OCI-LY7 (cell line): ENCODE measurements at regions not wholly inside any gene's neighbourhood (a gene's known extent, or its start where the extent isn't known, plus 50 kb on each side); places are given as distances from the start of the nearest gene placed in this dataset.

Experiments
- BruUV-seq: library from RNA; stranded (reverse); fragments of 400-500 nt; replicated peaks from 2 replicates; lab custom pipeline; 2021; lab: Mats Ljungman, UMichigan
- CTCF ChIA-PET: fragments of 300-600 bp; sonication (Branson Sonifier 250); formaldehyde crosslinking; loops from one replicate; lab custom pipeline; 2022; ENCODE audit warnings: antibody characterized with exemption; ENCODE audit not compliant: unreplicated experiment; lab: Charles Lee
- POLR2A ChIA-PET: fragments of 300-600 bp; sonication (Branson Sonifier 250); formaldehyde crosslinking; loops from one replicate; lab custom pipeline; 2022; ENCODE audit warnings: antibody characterized with exemption; lab: Charles Lee
- DNase-seq: peaks from one replicate; pipeline ENCODE4 v3.0.0-alpha.2; 2015; ENCODE audit warnings: low spot score
- H2AFZ ChIP-seq: fragments of 200-600 bp; sonication (generic), shearing (Covaris generic); 2 replicates; pipeline ENCODE4 v1.6.1; 2014; ENCODE audit warnings: mild to moderate bottlenecking, antibody characterized with exemption, low read length, moderate library complexity
- H3K27ac ChIP-seq: fragments of 200-600 bp; sonication (generic); 2 replicates; pipeline ENCODE4 v1.5.1; 2014; ENCODE audit warnings: mixed run types, low read depth, mild to moderate bottlenecking, moderate library complexity, low read length, inconsistent platforms; ENCODE audit not compliant: poor library complexity, severe bottlenecking
- H3K36me3 ChIP-seq: fragments of 200-600 bp; sonication (generic); 2 replicates; pipeline ENCODE4 v1.6.1; 2014; ENCODE audit warnings: mild to moderate bottlenecking, antibody characterized with exemption, low read length, moderate library complexity, mixed read lengths; ENCODE audit not compliant: insufficient read depth
- H3K4me1 ChIP-seq: fragments of 200-600 bp; sonication (generic); 2 replicates; pipeline ENCODE4 v1.5.1; 2014; ENCODE audit warnings: mild to moderate bottlenecking, low read length; ENCODE audit not compliant: insufficient read depth, poor library complexity, severe bottlenecking
- H3K4me2 ChIP-seq: fragments of 200-600 bp; sonication (generic); 2 replicates; pipeline ENCODE4 v1.6.1; 2014; ENCODE audit warnings: mild to moderate bottlenecking, low read length
- H3K4me3 ChIP-seq: fragments of 200-600 bp; sonication (generic); 2 replicates; pipeline ENCODE4 v1.5.1; 2014; ENCODE audit warnings: mild to moderate bottlenecking, low read depth, low read length; ENCODE audit not compliant: poor library complexity, severe bottlenecking
- H3K79me2 ChIP-seq: fragments of 200-600 bp; sonication (generic); 2 replicates; pipeline ENCODE4 v1.6.1; 2016; ENCODE audit warnings: low read depth, mild to moderate bottlenecking, low read length, moderate library complexity, mixed read lengths; ENCODE audit not compliant: insufficient read depth
- H3K9me2 ChIP-seq: fragments of 200-600 bp; sonication (generic); 2 replicates; pipeline ENCODE4 v1.6.1; 2016; ENCODE audit warnings: mild to moderate bottlenecking, low read length, mixed read lengths; ENCODE audit not compliant: insufficient read depth
- H3K9me3 ChIP-seq: fragments of 200-600 bp; sonication (generic); 2 replicates; pipeline ENCODE4 v1.6.1; 2014; ENCODE audit warnings: mild to moderate bottlenecking, mixed run types, low read length, mixed read lengths
- H4K20me1 ChIP-seq: fragments of 200-600 bp; sonication (generic); 2 replicates; pipeline ENCODE4 v1.6.1; 2014; ENCODE audit warnings: mild to moderate bottlenecking, antibody characterized with exemption, low read length, moderate library complexity, mixed read lengths; ENCODE audit not compliant: insufficient read depth
- EZH2phosphoT487 ChIP-seq: fragments of 200-600 bp; sonication (generic); IDR thresholded peaks from 2 replicates; pipeline ENCODE4 v1.6.1; 2018; ENCODE audit warnings: low read depth, borderline replicate concordance, mild to moderate bottlenecking, mixed run types, antibody characterized with exemption, low read length, moderate library complexity, mixed read lengths
- intact Hi-C: fragments of 100-400 bp; cut with micrococcal nuclease; formaldehyde crosslinking; loops from one replicate; pipeline ENCODE4 v1.10.0; 2022; ENCODE audit not compliant: unreplicated experiment
- TF ChIP-seq, protein P1 (sequence below): fragments of 200-600 bp; sonication (generic); conservative IDR thresholded peaks from 2 replicates; pipeline ENCODE4 v1.5.1; 2014; ENCODE audit warnings: mild to moderate bottlenecking, antibody characterized with exemption, low read length, moderate library complexity, mixed read lengths

DNA sequence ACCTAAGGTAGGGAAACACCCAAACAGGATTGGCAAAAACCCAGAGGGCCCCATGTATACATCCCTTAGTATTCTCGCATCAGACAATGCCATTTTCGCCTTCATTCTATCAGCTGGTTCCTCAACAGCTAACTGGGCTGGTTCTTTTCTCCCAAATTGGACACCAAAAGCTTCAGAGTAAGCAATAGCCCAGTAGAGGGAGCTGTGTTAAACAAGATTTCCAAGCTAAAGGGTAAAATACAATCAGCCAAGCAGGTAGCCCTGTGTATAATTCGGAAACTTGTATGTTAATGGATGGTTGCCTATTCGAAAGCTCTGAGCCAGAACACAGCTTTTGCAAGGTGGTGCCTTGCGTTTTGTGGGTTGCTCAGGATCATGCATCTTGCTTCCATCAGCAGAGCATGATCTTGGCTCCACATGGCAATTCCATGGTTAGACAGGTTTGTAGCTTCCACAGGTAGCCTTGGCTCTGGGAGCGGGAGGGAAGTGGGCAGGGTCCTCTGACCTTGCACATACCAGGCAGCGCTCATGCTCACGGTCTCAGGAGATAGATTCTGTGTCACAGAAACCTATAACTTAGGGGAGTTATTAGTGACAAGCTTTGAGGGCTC lies 115.2 kb upstream of the LNX1 start:
- no peak overlapping the region for H3K4me3 ChIP-seq
- no peak overlapping the region for H3K27ac ChIP-seq
- peaks cover 49% of the 10 kb centered on the region for H3K4me1 ChIP-seq
- peak; percentile 86 for DNase-seq
- no peaks in the 10 kb centered on the region for H3K9me2 ChIP-seq
- H3K79me2 ChIP-seq, result no peaks in the 10 kb centered on the region
- no peak for TF ChIP-seq EZH2phosphoT487
- TF ChIP-seq, protein P1, sequence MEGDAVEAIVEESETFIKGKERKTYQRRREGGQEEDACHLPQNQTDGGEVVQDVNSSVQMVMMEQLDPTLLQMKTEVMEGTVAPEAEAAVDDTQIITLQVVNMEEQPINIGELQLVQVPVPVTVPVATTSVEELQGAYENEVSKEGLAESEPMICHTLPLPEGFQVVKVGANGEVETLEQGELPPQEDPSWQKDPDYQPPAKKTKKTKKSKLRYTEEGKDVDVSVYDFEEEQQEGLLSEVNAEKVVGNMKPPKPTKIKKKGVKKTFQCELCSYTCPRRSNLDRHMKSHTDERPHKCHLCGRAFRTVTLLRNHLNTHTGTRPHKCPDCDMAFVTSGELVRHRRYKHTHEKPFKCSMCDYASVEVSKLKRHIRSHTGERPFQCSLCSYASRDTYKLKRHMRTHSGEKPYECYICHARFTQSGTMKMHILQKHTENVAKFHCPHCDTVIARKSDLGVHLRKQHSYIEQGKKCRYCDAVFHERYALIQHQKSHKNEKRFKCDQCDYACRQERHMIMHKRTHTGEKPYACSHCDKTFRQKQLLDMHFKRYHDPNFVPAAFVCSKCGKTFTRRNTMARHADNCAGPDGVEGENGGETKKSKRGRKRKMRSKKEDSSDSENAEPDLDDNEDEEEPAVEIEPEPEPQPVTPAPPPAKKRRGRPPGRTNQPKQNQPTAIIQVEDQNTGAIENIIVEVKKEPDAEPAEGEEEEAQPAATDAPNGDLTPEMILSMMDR, result peak; percentile 88
- H3K36me3 ChIP-seq, result no peaks in the 10 kb centered on the region
- ChIA-PET CTCF (interaction anchor here (0.5 to 1.4 kb wide), 10 partner anchors 9 to 214 kb away, joined by 3 to 9 read pairs (median 4); no protein-coding TSS in a partner anchor), POLR2A (interaction anchor here (0.7 to 2.5 kb wide), 6 partner anchors 9 to 98 kb away, joined by 3 to 14 read pairs (median 4); no protein-coding TSS in a partner anchor)
- no peaks in the 10 kb centered on the region for H4K20me1 ChIP-seq
- no TSS peak for BruUV-seq
- intact Hi-C loops, result loop anchor here (1.0 to 10.0 kb wide), 6 partner anchors 42 to 526 kb away; partner anchors contain the start of gene SCFD2
- no peak overlapping the region for H3K4me2 ChIP-seq
- H2AFZ ChIP-seq, result peak overlapping the region; percentile 5; the same call in 1 of the 2 replicates
- H3K9me3 ChIP-seq, result peaks cover 5% of the 10 kb centered on the region; the same call in 1 of the 2 replicates

DNA sequence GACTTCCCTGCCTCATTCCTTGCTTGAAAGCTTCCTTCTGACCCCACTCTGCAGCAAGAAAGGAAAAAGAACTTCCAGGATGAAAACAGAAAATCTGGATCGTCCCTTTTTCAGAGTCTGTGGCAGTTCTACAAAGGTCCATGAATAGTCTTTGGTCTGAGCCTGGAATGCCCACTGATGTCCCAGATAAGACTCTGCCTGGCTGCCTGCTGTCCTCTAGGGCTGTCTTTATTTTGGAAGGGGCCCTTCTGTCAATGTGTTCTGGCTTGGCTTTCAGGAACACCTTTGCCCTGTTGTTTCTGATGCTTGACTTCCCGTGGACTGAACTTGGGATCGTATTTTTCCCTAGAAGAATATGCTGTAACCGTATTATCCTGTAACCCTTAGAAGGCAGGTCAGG lies 114.7 kb upstream of the LNX1 start:
- intact Hi-C loops, result loop anchor here (1.0 to 10.0 kb wide), 6 partner anchors 42 to 526 kb away; partner anchors contain the start of gene SCFD2
- TF ChIP-seq EZH2phosphoT487, result no peak
- TF ChIP-seq, protein P1, result no peak
- ChIA-PET CTCF (interaction anchor here (0.8 to 1.4 kb wide), 5 partner anchors 10 to 104 kb away, joined by 3 to 9 read pairs (median 4); no protein-coding TSS in a partner anchor), POLR2A (interaction anchor here (0.7 to 2.5 kb wide), 6 partner anchors 9 to 48 kb away, joined by 3 to 14 read pairs (median 5); no protein-coding TSS in a partner anchor)
- no peaks in the 10 kb centered on the region for H3K36me3 ChIP-seq
- H3K27ac ChIP-seq, result peak overlapping the region; percentile 20
- peaks cover 53% of the 10 kb centered on the region for H3K4me1 ChIP-seq
- BruUV-seq, result no TSS peak
- no peaks in the 10 kb centered on the region for H3K79me2 ChIP-seq
- H4K20me1 ChIP-seq, result no peaks in the 10 kb centered on the region
- peaks cover 5% of the 10 kb centered on the region; the same call in 1 of the 2 replicates for H3K9me3 ChIP-seq
- peak overlapping the region; percentile 47; the same call in 1 of the 2 replicates for H2AFZ ChIP-seq
- DNase-seq, result no peak
- no peaks in the 10 kb centered on the region for H3K9me2 ChIP-seq
- H3K4me3 ChIP-seq, result no peak overlapping the region
- H3K4me2 ChIP-seq, result peak overlapping the region; percentile 54; the same call in 1 of the 2 replicates
